Peyer's patch (tissue), 4 donors: ENCODE measurements at regions not wholly inside any gene's neighbourhood (a gene's known extent, or its start where the extent isn't known, plus 50 kb on each side); places are given as distances from the start of the nearest gene placed in this dataset.

Source experiments
- DNase-seq, 3 donors: peaks; one replicate each; pipeline ENCODE4 v3.0.0-alpha.2; 2017 to 2019
- H3K27ac ChIP-seq, 4 donors: fragments of 200-600 bp; sonication (generic); one replicate each; pipeline ENCODE4 v1.5.1; 2016 to 2019
- H3K27me3 ChIP-seq, 2 donors: fragments of 200-600 bp; sonication (generic); one replicate each; pipeline ENCODE4 v1.5.1; 2019
- H3K36me3 ChIP-seq, 3 donors: fragments of 200-600 bp; sonication (generic); one replicate each; pipeline ENCODE4 v1.5.1; 2016 to 2019
- H3K4me1 ChIP-seq, 4 donors: fragments of 200-600 bp; sonication (generic); one replicate each; pipeline ENCODE4 v1.5.1; 2016 to 2019
- H3K4me3 ChIP-seq, 4 donors: fragments of 200-600 bp; sonication (generic); 1 replicate in 3 of 4; 2 replicates in 1 of 4; pipeline ENCODE4 v1.5.1; 2016 to 2019; ENCODE audit warnings: mild to moderate bottlenecking in 1 of 4
- H3K9me3 ChIP-seq, 4 donors: fragments of 200-600 bp; sonication (generic); one replicate each; pipeline ENCODE4 v1.5.1; 2016 to 2019; ENCODE audit warnings: mild to moderate bottlenecking in 1 of 4
- POLR2A ChIP-seq, 2 donors: fragments of 450-650 bp; IDR thresholded peaks; one replicate each; pipeline ENCODE4 v1.5.1; 2017; ENCODE audit warnings: antibody characterized with exemption in 2 of 2, mild to moderate bottlenecking in 2 of 2, moderate library complexity in 2 of 2
- TF ChIP-seq, protein P1 (sequence below), 6 experiments: fragments of 450-650 bp in 4 of 6; fragments of 200-600 bp in 2 of 6; sonication (generic) in 1 of 6; IDR thresholded peaks; one replicate each; pipeline ENCODE4 v1.5.1; 2017 to 2019; ENCODE audit warnings: antibody characterized with exemption in 6 of 6, mild to moderate bottlenecking in 3 of 6, moderate library complexity in 1 of 6

DNA sequence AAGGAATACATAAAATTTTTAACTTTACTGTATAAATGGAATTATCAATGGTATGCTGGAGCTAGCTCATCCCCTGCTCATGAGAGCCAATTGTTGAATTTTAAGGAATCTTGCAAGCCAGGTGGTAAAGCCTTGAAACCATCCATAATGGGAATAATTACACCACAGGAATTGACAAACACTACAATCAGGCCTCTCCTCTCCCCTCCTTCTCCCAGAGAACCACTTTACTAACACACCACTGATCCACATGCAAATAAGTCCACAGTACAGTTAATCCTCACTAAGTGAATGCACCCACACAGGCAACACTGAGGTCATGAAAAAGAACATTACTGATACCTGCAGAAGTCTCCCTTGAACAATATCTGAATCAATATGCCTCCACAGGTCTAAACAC lies 140.5 kb downstream of the KLF12 start:
- no peaks in the 10 kb centered on the region for H3K27me3 ChIP-seq
- TF ChIP-seq POLR2A (IDR thresholded peaks at IDR 0.05) = no peak
- TF ChIP-seq, protein P1, sequence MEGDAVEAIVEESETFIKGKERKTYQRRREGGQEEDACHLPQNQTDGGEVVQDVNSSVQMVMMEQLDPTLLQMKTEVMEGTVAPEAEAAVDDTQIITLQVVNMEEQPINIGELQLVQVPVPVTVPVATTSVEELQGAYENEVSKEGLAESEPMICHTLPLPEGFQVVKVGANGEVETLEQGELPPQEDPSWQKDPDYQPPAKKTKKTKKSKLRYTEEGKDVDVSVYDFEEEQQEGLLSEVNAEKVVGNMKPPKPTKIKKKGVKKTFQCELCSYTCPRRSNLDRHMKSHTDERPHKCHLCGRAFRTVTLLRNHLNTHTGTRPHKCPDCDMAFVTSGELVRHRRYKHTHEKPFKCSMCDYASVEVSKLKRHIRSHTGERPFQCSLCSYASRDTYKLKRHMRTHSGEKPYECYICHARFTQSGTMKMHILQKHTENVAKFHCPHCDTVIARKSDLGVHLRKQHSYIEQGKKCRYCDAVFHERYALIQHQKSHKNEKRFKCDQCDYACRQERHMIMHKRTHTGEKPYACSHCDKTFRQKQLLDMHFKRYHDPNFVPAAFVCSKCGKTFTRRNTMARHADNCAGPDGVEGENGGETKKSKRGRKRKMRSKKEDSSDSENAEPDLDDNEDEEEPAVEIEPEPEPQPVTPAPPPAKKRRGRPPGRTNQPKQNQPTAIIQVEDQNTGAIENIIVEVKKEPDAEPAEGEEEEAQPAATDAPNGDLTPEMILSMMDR (IDR thresholded peaks at IDR 0.05) = no peak
- no peaks in the 10 kb centered on the region for H3K4me1 ChIP-seq
- no peak for DNase-seq
- no peak overlapping the region for H3K4me3 ChIP-seq
- no peaks in the 10 kb centered on the region for H3K36me3 ChIP-seq
- no peaks in the 10 kb centered on the region for H3K9me3 ChIP-seq
- H3K27ac ChIP-seq = no peak overlapping the region

DNA sequence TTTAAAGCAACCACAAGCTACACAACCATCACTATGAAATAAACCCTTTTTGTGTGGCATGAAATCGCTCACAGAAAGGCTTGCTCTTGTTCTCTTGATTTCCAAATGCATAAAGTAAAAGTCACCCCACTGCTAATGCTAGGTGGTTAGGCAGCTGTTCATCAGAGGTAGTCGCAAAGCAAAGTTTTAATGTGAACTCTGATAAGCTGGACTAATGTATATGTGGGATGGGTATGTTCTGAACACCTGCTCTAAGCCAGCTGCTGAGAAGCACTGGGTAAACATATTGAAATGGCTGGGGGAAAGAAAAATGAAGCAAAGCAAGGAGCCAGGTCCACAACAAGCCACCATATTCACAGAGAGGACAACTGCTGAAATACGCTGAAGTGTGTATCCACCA lies 142.3 kb downstream of the KLF12 start:
- Histone ChIP-seq H3K9me3 (no peaks in the 10 kb centered on the region), H3K27me3 (no peaks in the 10 kb centered on the region), H3K27ac (no peak overlapping the region), H3K4me3 (no peak overlapping the region), H3K4me1 (no peaks in the 10 kb centered on the region), H3K36me3 (no peaks in the 10 kb centered on the region)
- DNase-seq = no peak
- no peak for TF ChIP-seq POLR2A (IDR thresholded peaks at IDR 0.05)
- TF ChIP-seq, protein P1 (IDR thresholded peaks at IDR 0.05) = no peak

DNA sequence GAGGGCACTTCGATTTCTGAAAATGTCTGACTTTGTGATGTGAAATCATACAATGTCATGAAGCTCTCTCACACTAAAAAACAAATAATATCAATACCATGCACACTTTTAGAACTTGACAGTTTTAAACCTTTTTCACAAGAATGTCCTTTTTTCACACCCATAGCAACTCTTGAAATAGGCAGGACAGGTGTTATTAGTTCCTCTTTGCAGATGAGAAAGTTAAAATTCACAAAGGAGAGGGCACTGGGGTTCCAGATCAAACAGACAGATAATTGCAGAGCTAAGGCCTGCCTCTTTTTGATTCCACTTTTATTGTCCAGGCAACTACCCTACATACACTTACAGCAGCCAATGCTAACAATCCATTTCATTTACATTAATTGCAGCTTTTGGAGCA lies 142.8 kb downstream of the KLF12 start:
- H3K9me3 ChIP-seq = no peaks in the 10 kb centered on the region
- no peak for DNase-seq
- no peak for TF ChIP-seq POLR2A (IDR thresholded peaks at IDR 0.05)
- TF ChIP-seq, protein P1 (IDR thresholded peaks at IDR 0.05) = no peak

DNA sequence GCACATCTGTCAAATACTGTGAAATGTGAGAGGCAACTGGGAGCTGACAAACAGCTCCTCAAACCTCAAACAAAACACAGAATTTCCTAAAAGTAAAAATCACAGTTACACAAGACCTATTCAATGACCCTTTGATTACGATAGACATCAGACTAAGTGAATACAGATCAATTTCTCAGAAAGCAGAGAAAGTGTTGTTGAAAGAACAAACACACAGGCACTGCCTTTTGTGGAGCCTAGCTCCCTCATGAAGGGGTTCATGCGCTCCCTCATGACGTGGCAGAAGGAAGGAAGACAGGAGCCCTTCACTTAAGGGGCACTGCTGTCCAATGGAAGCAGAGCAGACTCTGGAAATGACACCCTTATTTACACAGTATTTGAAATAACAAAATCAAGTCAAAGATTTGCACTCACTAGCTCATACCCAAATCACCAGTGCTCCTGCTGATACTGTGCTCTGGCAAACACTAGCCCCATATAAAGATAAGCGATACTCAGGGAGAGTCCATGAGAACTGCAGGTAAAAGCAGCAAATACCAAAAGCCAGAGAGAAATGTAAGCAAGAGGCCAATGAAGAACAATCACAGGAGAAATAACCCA lies 144.9 kb downstream of the KLF12 start:
- Histone ChIP-seq H3K36me3 (no peaks in the 10 kb centered on the region), H3K27ac (no peak overlapping the region)
- DNase-seq = no peak

More for the DNA sequence above, 142.8 kb downstream of the KLF12 start:
- no peaks in the 10 kb centered on the region for H3K36me3 ChIP-seq
- H3K4me1 ChIP-seq = no peaks in the 10 kb centered on the region
- H3K4me3 ChIP-seq = no peak overlapping the region
- H3K27ac ChIP-seq = no peak overlapping the region
- H3K27me3 ChIP-seq = no peaks in the 10 kb centered on the region

DNA sequence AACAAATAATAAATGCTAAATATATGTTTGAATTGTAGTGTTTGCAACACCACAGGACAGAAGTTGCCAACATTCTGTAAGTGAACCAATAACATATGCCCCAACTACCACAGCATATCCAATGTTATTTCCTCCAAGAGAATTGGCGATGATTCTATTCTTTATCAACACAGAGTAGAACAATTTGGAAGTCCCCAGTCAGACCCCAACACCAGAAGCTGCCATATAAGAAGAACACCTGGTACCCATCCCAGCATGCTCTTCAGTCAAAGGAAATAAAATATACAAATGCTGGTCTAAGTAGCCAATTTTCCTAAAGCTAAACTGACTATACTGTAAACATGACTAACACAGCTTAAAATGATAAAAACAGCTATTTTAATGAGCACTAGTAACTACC lies 145.7 kb downstream of the KLF12 start:
- no peaks in the 10 kb centered on the region for H3K27me3 ChIP-seq
- no peak for DNase-seq
- H3K36me3 ChIP-seq = no peaks in the 10 kb centered on the region
- no peaks in the 10 kb centered on the region for H3K4me1 ChIP-seq
- H3K4me3 ChIP-seq = no peak overlapping the region
- H3K9me3 ChIP-seq = no peaks in the 10 kb centered on the region
- H3K27ac ChIP-seq = no peak overlapping the region
- TF ChIP-seq, protein P1 (IDR thresholded peaks at IDR 0.05) = no peak
- no peak for TF ChIP-seq POLR2A (IDR thresholded peaks at IDR 0.05)

More for the DNA sequence above, 144.9 kb downstream of the KLF12 start:
- Histone ChIP-seq H3K4me3 (no peak overlapping the region), H3K4me1 (no peaks in the 10 kb centered on the region), H3K9me3 (no peaks in the 10 kb centered on the region), H3K27me3 (no peaks in the 10 kb centered on the region)
- TF ChIP-seq POLR2A (IDR thresholded peaks at IDR 0.05) = no peak
- TF ChIP-seq, protein P1 (IDR thresholded peaks at IDR 0.05) = no peak

DNA sequence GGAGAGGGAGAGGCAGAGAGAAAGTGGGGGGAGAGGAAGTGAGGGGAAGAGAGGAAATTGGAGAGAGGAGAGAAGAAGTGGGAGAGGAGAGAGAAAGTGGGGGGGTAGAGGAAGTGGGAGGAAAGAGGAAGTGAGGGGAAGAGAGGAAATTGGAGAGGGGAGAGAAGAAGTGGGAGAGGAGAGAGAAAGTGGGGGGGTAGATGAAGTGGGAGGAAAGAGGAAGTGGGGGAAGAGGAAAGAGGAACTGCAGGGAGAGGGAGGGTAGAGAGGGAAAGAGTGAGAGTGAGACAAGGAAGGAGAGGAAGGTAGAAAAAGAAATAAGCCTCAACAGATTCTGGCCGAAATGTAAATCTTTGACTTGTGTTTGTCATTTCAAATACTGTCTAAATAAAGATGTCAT lies 146.6 kb downstream of the KLF12 start:
- TF ChIP-seq POLR2A (IDR thresholded peaks at IDR 0.05) = no peak
- TF ChIP-seq, protein P1 (IDR thresholded peaks at IDR 0.05) = no peak
- Histone ChIP-seq H3K4me1 (no peaks in the 10 kb centered on the region), H3K27me3 (no peaks in the 10 kb centered on the region), H3K9me3 (no peaks in the 10 kb centered on the region), H3K36me3 (no peaks in the 10 kb centered on the region), H3K4me3 (no peak overlapping the region), H3K27ac (no peak overlapping the region)
- DNase-seq = no peak
